ENCODE measurements at regions not wholly inside any gene's neighbourhood (a gene's known extent, or its start where the extent isn't known, plus 50 kb on each side); places are given as distances from the start of the nearest gene placed in this dataset.

DNA sequence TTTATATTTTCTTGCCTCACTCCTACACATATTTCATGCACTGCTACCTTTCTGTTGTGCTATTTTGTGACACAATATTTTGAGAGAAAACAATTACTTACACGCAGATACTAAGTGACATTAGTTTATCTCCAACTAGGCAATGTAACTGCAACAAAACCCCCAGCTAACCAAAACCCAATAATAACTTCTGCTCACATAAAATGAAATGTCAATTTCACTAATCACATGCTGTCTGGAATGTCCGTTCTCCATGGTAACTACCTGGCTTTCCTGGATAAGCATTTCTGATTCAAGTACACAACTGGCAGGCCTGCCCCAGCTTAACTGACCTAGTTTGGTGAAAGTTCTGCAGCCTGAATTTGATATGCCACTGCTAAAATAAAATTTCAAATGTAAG is 313.5 kb downstream of the TMA16 start:
- Histone ChIP-seq H3K4me3 (ENCODE audit: extremely low read depth, insufficient read depth, low read length, poor library complexity, severe bottlenecking) (no peak overlapping the region), H3K9me3 (ENCODE audit: control insufficient read depth, low read length) (no peaks in the 10 kb centered on the region), H3K27ac (ENCODE audit: low read depth, low read length, severe bottlenecking) (no peak overlapping the region), H3K4me1 (ENCODE audit: control insufficient read depth, insufficient read depth, low read length, poor library complexity, severe bottlenecking) (no peaks in the 10 kb centered on the region), H3K36me3 (ENCODE audit: control insufficient read depth, insufficient read depth, low read length) (no peaks in the 10 kb centered on the region)
- 70 to 90% methylated on average over 2 of the region's 2 CpGs for WGBS, 2 experiments (ENCODE audit: insufficient coverage in 2 of 2)

DNA sequence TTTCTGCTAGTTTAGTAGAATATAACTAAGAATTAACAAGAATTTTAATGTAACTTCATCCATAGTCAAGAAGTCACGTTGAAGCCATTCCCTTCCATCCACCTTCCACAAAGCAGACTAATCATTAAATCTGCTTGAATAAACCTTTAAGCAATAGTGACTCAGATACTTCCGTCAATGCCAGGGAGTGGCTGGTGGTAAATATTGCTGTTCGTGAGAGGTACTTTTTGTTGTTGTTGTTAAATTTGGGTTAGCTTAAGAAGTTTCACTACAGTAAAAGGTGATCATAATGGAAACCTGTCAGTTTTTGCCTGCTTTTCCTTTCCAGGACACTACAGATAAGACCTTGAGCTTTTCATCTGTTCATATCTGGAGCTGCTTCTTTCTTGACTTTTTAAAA is 316.3 kb downstream of the TMA16 start:
- 92% methylated on average over 2 of the region's 3 CpGs; no CpG with 5 or more reads in 1 of the 2 experiments for WGBS, 2 experiments (ENCODE audit: insufficient coverage in 2 of 2)
- no peaks in the 10 kb centered on the region for H3K4me1 ChIP-seq (ENCODE audit: control insufficient read depth, insufficient read depth, low read length, poor library complexity, severe bottlenecking)
- H3K36me3 ChIP-seq (ENCODE audit: control insufficient read depth, insufficient read depth, low read length): no peaks in the 10 kb centered on the region
- H3K9me3 ChIP-seq (ENCODE audit: control insufficient read depth, low read length): no peaks in the 10 kb centered on the region
- no peak overlapping the region for H3K4me3 ChIP-seq (ENCODE audit: extremely low read depth, insufficient read depth, low read length, poor library complexity, severe bottlenecking)
- H3K27ac ChIP-seq (ENCODE audit: low read depth, low read length, severe bottlenecking): no peak overlapping the region

DNA sequence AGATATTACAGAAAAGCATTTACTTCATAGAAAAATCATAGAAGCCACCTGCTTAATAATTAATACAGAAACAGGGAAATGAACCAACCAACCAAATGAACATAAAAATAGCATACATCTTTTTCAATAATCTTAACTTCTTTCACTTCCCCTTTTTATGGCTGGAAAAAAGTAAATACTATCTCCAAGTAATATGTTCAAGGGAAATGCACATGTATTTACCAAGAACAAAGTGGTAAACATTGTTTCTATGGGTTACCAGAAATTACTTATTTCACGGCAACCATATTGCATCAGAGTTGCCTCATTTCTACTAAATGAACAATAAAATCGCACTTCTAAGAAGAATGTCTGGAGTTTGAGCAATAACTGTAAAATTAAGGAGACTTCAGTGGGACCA is 321.3 kb downstream of the TMA16 start:
- no peak overlapping the region for H3K27ac ChIP-seq (ENCODE audit: low read depth, low read length, severe bottlenecking)
- no peak overlapping the region for H3K4me3 ChIP-seq (ENCODE audit: extremely low read depth, insufficient read depth, low read length, poor library complexity, severe bottlenecking)
- H3K4me1 ChIP-seq (ENCODE audit: control insufficient read depth, insufficient read depth, low read length, poor library complexity, severe bottlenecking): no peaks in the 10 kb centered on the region
- no peaks in the 10 kb centered on the region for H3K36me3 ChIP-seq (ENCODE audit: control insufficient read depth, insufficient read depth, low read length)
- no CpG with 5 or more reads among the region's 2 CpGs for WGBS, 2 experiments (ENCODE audit: insufficient coverage in 2 of 2)
- no peaks in the 10 kb centered on the region for H3K9me3 ChIP-seq (ENCODE audit: control insufficient read depth, low read length)

DNA sequence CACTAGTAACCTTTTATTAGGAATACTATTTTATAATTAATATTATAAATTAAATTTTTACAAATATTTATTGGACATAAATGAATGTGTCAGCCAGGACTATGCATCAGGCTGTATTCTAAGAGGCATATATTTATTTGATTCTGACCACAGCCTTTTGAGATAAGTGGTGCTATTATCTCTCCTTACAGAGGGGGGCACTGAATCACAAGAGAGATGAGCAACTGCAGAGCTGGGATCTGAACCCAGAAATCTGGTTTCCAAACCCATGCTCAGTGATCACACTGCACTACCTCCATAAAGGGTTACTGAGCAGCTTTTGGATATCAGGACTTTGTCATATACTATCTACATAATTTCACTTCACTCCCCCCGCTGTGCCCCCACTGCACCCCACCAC is 322.0 kb downstream of the TMA16 start:
- H3K36me3 ChIP-seq (ENCODE audit: control insufficient read depth, insufficient read depth, low read length): no peaks in the 10 kb centered on the region
- no peaks in the 10 kb centered on the region for H3K9me3 ChIP-seq (ENCODE audit: control insufficient read depth, low read length)
- H3K4me3 ChIP-seq (ENCODE audit: extremely low read depth, insufficient read depth, low read length, poor library complexity, severe bottlenecking): no peak overlapping the region
- no CpG with 5 or more reads among the region's 1 CpG for WGBS, 2 experiments (ENCODE audit: insufficient coverage in 2 of 2)
- H3K4me1 ChIP-seq (ENCODE audit: control insufficient read depth, insufficient read depth, low read length, poor library complexity, severe bottlenecking): no peaks in the 10 kb centered on the region
- no peak overlapping the region for H3K27ac ChIP-seq (ENCODE audit: low read depth, low read length, severe bottlenecking)

DNA sequence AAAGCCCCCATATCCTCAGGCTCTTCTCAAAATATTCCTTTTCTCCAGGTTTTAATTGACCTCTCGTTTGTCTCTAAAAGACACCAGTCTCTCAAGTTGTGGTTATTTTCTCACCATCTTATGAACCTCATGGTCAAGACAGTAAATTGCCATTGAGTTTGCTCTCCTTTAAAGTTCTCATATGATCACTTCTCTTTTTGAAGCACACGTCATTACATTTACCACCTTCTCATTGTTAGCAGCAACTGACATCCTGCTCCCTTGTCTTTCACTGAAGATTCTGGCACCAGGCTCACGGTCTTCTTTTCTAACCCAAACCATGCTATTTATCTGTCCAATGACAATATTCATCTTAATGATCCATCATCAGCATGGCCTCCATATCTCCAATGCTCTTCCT is 324.2 kb downstream of the TMA16 start:
- no peak overlapping the region for H3K4me3 ChIP-seq (ENCODE audit: extremely low read depth, insufficient read depth, low read length, poor library complexity, severe bottlenecking)
- no peaks in the 10 kb centered on the region for H3K4me1 ChIP-seq (ENCODE audit: control insufficient read depth, insufficient read depth, low read length, poor library complexity, severe bottlenecking)
- no peaks in the 10 kb centered on the region for H3K36me3 ChIP-seq (ENCODE audit: control insufficient read depth, insufficient read depth, low read length)
- H3K9me3 ChIP-seq (ENCODE audit: control insufficient read depth, low read length): no peaks in the 10 kb centered on the region
- WGBS, 2 experiments (ENCODE audit: insufficient coverage in 2 of 2): 87 to 95% methylated on average over 3 of the region's 3 CpGs
- H3K27ac ChIP-seq (ENCODE audit: low read depth, low read length, severe bottlenecking): no peak overlapping the region

DNA sequence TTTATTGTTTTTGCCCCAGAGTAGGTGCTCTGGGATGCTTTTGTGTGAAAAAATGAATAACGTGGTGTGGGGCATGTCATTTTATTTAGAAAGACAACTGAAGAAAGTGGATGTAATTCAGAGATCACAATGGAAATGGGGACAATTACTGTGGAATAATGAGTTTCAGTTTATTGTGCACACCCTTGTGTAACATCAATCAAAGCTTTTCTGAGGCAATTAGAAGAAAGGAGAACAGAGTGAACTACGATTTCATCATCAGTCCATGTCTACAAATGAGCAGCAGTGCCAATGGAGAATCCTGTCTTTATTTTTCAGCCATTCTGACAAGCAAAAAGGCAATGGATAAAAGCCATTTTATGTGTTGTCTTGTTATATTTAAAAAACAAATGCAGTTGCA is 339.2 kb downstream of the TMA16 start:
- 72 to 100% methylated on average over 1 to 2 of the region's 2 CpGs for WGBS, 2 experiments (ENCODE audit: insufficient coverage in 2 of 2)
- Histone ChIP-seq H3K27ac (ENCODE audit: low read depth, low read length, severe bottlenecking) (no peak overlapping the region), H3K36me3 (ENCODE audit: control insufficient read depth, insufficient read depth, low read length) (no peaks in the 10 kb centered on the region), H3K4me1 (ENCODE audit: control insufficient read depth, insufficient read depth, low read length, poor library complexity, severe bottlenecking) (no peaks in the 10 kb centered on the region), H3K4me3 (ENCODE audit: extremely low read depth, insufficient read depth, low read length, poor library complexity, severe bottlenecking) (no peak overlapping the region), H3K9me3 (ENCODE audit: control insufficient read depth, low read length) (no peaks in the 10 kb centered on the region)

DNA sequence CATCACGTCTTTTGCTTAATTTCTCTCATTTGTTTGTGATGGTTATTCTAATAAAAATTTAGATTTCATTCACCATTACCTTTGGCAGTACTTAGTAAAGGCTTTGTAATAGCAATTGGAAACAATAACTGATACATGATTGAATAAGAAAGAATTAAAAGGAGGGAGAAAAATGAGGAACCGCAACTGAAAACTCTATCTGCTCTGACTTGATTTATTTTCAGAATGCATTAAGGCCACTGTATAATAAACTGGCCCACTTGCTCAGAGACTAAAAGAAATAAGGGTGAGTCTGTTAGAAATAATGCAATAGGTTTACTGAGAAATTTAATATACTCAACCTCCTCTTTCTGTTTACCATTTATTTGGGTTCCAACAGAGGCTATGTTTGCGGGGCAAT is 351.5 kb downstream of the TMA16 start:
- H3K9me3 ChIP-seq (ENCODE audit: control insufficient read depth, low read length): no peaks in the 10 kb centered on the region
- H3K36me3 ChIP-seq (ENCODE audit: control insufficient read depth, insufficient read depth, low read length): no peaks in the 10 kb centered on the region
- no peak overlapping the region for H3K27ac ChIP-seq (ENCODE audit: low read depth, low read length, severe bottlenecking)
- H3K4me1 ChIP-seq (ENCODE audit: control insufficient read depth, insufficient read depth, low read length, poor library complexity, severe bottlenecking): no peaks in the 10 kb centered on the region
- H3K4me3 ChIP-seq (ENCODE audit: extremely low read depth, insufficient read depth, low read length, poor library complexity, severe bottlenecking): no peak overlapping the region
- WGBS, 2 experiments (ENCODE audit: insufficient coverage in 2 of 2): 100% methylated on average over 1 of the region's 3 CpGs; no CpG with 5 or more reads in 1 of the 2 experiments

DNA sequence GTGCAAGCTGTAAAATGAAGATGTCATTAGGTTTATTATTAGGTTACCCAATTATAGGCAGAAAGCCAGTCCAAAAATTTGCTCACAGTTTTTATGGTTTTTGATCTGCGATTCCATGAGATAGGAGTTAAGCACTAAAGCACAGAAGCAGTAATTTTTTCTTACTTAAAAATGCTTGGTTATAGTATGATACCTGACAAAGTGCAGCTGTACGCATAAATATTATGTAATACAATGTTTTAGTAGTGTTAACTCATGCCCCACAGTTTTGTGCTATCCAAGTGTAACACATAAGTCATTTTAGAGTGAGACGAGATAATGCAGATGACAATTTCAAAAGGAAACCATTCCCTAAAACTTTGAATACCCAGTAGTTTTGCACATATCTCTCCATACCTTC is 357.8 kb downstream of the TMA16 start:
- Histone ChIP-seq H3K27ac (ENCODE audit: low read depth, low read length, severe bottlenecking) (no peak overlapping the region), H3K9me3 (ENCODE audit: control insufficient read depth, low read length) (no peaks in the 10 kb centered on the region), H3K36me3 (ENCODE audit: control insufficient read depth, insufficient read depth, low read length) (no peaks in the 10 kb centered on the region), H3K4me3 (ENCODE audit: extremely low read depth, insufficient read depth, low read length, poor library complexity, severe bottlenecking) (no peak overlapping the region), H3K4me1 (ENCODE audit: control insufficient read depth, insufficient read depth, low read length, poor library complexity, severe bottlenecking) (no peaks in the 10 kb centered on the region)
- WGBS, 2 experiments (ENCODE audit: insufficient coverage in 2 of 2): 100% methylated on average over 1 of the region's 3 CpGs; no CpG with 5 or more reads in 1 of the 2 experiments

DNA sequence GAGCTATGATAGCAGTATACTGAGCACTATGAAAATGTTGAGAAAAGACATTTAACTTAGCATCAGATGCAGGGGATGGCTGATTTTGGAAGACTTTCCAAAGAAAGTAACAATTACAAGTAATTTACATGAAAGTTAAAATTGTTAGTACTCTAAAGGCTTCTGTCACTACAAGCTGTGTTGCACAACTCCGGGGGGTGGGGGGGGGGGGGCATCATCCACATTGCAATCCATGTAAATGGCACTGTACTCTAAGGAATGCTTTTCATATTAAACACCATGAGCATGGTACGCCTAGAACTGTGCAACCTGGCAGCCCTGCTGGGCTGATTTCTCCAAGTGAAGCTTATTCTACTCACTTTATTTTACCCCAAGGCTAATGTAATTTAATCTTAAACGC is 363.4 kb downstream of the TMA16 start:
- no peak overlapping the region for H3K27ac ChIP-seq (ENCODE audit: low read depth, low read length, severe bottlenecking)
- H3K4me1 ChIP-seq (ENCODE audit: control insufficient read depth, insufficient read depth, low read length, poor library complexity, severe bottlenecking): no peaks in the 10 kb centered on the region
- no peaks in the 10 kb centered on the region for H3K9me3 ChIP-seq (ENCODE audit: control insufficient read depth, low read length)
- no peaks in the 10 kb centered on the region for H3K36me3 ChIP-seq (ENCODE audit: control insufficient read depth, insufficient read depth, low read length)
- 79 to 94% methylated on average over 2 of the region's 3 CpGs for WGBS, 2 experiments (ENCODE audit: insufficient coverage in 2 of 2)
- H3K4me3 ChIP-seq (ENCODE audit: extremely low read depth, insufficient read depth, low read length, poor library complexity, severe bottlenecking): no peak overlapping the region

DNA sequence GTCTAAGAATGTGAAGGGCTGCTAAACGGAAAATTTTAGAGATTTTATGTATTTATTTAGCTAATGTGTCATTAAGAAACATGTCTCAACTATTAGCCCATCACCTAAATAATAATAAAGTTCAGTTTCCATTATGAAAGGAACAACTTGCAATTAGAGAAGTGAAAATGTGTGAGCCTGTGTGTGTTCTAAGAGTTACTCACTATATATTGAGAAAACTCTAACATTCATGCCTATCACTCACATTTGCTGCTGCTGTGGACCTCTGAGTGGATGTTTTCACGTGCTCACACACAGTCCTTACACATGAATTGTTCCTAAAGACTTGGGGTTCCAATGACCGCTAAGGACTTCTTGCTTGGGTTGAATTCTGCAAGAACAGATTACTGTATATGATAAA is 364.0 kb downstream of the TMA16 start:
- no peaks in the 10 kb centered on the region for H3K36me3 ChIP-seq (ENCODE audit: control insufficient read depth, insufficient read depth, low read length)
- H3K4me1 ChIP-seq (ENCODE audit: control insufficient read depth, insufficient read depth, low read length, poor library complexity, severe bottlenecking): no peaks in the 10 kb centered on the region
- H3K4me3 ChIP-seq (ENCODE audit: extremely low read depth, insufficient read depth, low read length, poor library complexity, severe bottlenecking): no peak overlapping the region
- no peak overlapping the region for H3K27ac ChIP-seq (ENCODE audit: low read depth, low read length, severe bottlenecking)
- 60 to 83% methylated on average over 1 of the region's 3 CpGs for WGBS, 2 experiments (ENCODE audit: insufficient coverage in 2 of 2)
- H3K9me3 ChIP-seq (ENCODE audit: control insufficient read depth, low read length): no peaks in the 10 kb centered on the region

DNA sequence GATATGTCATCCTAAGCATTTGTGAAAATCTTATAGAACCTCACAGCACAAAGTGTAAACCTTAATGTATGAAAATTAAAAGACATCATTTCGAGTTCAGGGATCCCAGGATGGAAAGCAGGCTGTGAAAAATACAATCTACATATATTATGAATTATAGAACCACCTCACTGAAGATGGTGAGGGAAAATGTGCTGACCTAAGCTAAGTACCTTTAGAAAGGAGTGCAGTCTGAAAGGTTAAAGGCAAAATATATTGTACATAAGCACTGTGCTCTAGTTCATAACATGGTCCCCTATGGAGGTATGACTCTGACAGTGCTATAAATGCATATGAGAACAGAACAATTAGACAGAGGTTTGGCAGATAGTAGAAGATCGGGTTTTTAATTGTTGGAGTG is 368.6 kb downstream of the TMA16 start:
- Histone ChIP-seq H3K4me1 (ENCODE audit: control insufficient read depth, insufficient read depth, low read length, poor library complexity, severe bottlenecking) (no peaks in the 10 kb centered on the region), H3K4me3 (ENCODE audit: extremely low read depth, insufficient read depth, low read length, poor library complexity, severe bottlenecking) (no peak overlapping the region), H3K36me3 (ENCODE audit: control insufficient read depth, insufficient read depth, low read length) (no peaks in the 10 kb centered on the region), H3K27ac (ENCODE audit: low read depth, low read length, severe bottlenecking) (no peak overlapping the region), H3K9me3 (ENCODE audit: control insufficient read depth, low read length) (no peaks in the 10 kb centered on the region)
- 100% methylated on average over 1 of the region's 2 CpGs for WGBS, 2 experiments (ENCODE audit: insufficient coverage in 2 of 2)

DNA sequence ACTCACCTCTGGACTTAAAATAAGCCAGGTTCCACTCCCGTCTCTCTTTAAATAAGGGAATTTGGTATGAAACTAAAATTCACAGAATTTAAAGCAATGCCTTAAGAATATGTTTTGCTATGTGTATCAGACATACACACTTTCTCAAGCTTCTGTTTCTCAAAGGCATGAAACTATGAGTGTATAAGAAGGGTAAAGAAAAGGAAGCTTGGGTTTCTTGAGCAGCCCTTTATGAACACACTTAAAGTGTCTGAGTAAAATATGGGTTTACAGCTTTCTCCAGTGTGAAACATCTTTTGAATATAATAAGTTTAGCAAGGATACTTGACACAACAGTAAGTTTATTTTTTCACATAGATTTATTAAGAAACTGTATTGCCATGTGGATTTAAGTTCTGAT is 370.5 kb downstream of the TMA16 start:
- H3K4me3 ChIP-seq (ENCODE audit: extremely low read depth, insufficient read depth, low read length, poor library complexity, severe bottlenecking): no peak overlapping the region
- H3K9me3 ChIP-seq (ENCODE audit: control insufficient read depth, low read length): no peaks in the 10 kb centered on the region
- H3K4me1 ChIP-seq (ENCODE audit: control insufficient read depth, insufficient read depth, low read length, poor library complexity, severe bottlenecking): no peaks in the 10 kb centered on the region
- no peak overlapping the region for H3K27ac ChIP-seq (ENCODE audit: low read depth, low read length, severe bottlenecking)
- no CpG with 5 or more reads among the region's 1 CpG for WGBS, 2 experiments (ENCODE audit: insufficient coverage in 2 of 2)
- H3K36me3 ChIP-seq (ENCODE audit: control insufficient read depth, insufficient read depth, low read length): no peaks in the 10 kb centered on the region
